ENCODE measurements at regions not wholly inside any gene's neighbourhood (a gene's known extent, or its start where the extent isn't known, plus 50 kb on each side); places are given as distances from the start of the nearest gene placed in this dataset.

GRCh38 chr20:2203436-2203835, 92.4 kb upstream of the TGM3 start:
- H3K4me3 ChIP-seq: no peak overlapping the region
- no peaks in the 10 kb centered on the region for H3K9me3 ChIP-seq
- no peak overlapping the region for H3K27ac ChIP-seq
- peaks cover 4% of the 10 kb centered on the region for H3K4me1 ChIP-seq
- TF ChIP-seq, protein P1, sequence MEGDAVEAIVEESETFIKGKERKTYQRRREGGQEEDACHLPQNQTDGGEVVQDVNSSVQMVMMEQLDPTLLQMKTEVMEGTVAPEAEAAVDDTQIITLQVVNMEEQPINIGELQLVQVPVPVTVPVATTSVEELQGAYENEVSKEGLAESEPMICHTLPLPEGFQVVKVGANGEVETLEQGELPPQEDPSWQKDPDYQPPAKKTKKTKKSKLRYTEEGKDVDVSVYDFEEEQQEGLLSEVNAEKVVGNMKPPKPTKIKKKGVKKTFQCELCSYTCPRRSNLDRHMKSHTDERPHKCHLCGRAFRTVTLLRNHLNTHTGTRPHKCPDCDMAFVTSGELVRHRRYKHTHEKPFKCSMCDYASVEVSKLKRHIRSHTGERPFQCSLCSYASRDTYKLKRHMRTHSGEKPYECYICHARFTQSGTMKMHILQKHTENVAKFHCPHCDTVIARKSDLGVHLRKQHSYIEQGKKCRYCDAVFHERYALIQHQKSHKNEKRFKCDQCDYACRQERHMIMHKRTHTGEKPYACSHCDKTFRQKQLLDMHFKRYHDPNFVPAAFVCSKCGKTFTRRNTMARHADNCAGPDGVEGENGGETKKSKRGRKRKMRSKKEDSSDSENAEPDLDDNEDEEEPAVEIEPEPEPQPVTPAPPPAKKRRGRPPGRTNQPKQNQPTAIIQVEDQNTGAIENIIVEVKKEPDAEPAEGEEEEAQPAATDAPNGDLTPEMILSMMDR (IDR thresholded peaks at IDR 0.05): no peak
- H3K9ac ChIP-seq (ENCODE audit: low read depth in 2 of 2, low read length in 2 of 2): no peak overlapping the region
- DNase-seq: no peak
- H3K27me3 ChIP-seq: peaks cover 8% of the 10 kb centered on the region
- intact Hi-C loops (cut with DNase I): no loop called here
- no peaks in the 10 kb centered on the region for H3K36me3 ChIP-seq

GRCh38 chr20:2204021-2204420, 91.8 kb upstream of the TGM3 start:
- intact Hi-C loops (cut with DNase I): no loop called here
- no peak for DNase-seq
- H3K36me3 ChIP-seq: no peaks in the 10 kb centered on the region
- no peak overlapping the region for H3K9ac ChIP-seq (ENCODE audit: low read depth in 2 of 2, low read length in 2 of 2)
- H3K4me3 ChIP-seq: no peak overlapping the region
- H3K27me3 ChIP-seq: peaks cover 8% of the 10 kb centered on the region
- H3K27ac ChIP-seq: no peak overlapping the region
- TF ChIP-seq, protein P1 (IDR thresholded peaks at IDR 0.05): no peak
- H3K4me1 ChIP-seq: peaks cover 4% of the 10 kb centered on the region
- H3K9me3 ChIP-seq: no peaks in the 10 kb centered on the region

DNA sequence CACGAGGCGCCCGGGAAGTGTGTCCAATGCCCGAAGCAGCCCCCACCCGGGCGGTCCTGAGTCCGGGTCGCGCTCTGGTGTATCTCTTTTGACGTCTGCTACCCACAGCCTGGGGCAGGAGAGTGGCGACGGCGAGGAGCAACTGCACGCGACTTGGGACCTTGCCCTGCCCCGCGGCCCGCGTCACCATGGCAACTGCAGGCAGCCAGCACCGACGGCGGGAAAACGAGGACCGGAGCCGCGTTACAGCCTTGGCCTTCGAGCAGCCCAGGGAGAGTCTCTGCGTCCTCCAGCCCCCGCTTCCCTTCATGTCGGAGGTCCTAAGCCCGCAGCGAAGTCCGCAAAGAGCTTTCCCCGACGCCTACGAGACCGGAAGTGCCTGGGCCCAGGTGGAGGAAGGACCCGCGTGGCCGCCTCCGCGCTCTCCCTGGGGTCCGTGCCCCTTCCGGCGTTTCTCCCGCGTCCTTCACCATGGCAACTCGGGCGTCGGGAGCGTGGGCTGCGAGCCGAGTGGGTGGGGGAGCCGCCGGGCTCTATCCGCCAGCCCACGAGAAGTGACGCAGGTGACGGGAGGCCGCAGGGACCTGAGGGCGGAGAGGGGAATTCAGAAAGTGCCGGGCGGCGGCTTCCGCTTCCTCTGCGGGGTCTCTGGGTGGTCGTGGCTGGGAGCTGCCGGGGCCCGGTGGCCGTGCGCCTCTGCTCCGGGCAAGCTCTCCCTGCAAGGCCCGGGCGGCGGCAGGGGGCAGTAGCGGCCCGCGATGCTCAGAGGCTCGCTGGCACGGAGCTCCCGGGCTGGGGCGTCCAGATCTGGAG, 88.6 kb upstream of the TGM3 start:
- intact Hi-C loops (cut with DNase I): loop anchor here (2.0 to 5.0 kb wide), 2 partner anchors 142 to 245 kb away; no protein-coding TSS in a partner anchor
- TF ChIP-seq, protein P1 (IDR thresholded peaks at IDR 0.05): peak; percentile 72
- Histone ChIP-seq H3K4me1 (peaks cover 4% of the 10 kb centered on the region), H3K4me3 (peak overlapping the region; percentile 76), H3K27ac (no peak overlapping the region), H3K9me3 (no peaks in the 10 kb centered on the region), H3K36me3 (no peaks in the 10 kb centered on the region), H3K27me3 (peaks cover 8% of the 10 kb centered on the region), H3K9ac (ENCODE audit: low read depth in 2 of 2, low read length in 2 of 2) (peak overlapping the region; percentile 51 to 63)
- peak; percentile 83 for DNase-seq

DNA sequence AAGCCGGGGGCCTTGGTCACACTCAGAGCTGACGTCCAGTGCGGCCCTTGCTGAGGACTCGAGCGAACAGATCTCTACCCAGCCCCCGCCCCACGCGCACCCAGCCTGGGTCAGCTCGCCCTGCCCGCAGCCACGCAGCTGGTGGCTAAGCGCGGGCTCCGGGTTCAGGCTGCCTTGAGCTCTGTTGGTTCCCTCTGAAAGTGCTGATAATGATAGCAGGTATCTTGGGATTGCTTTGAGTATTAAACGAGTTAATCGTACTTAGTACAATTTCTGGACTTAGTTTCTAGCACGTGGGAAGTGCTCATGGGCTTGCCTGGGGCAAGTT, 88.1 kb upstream of the TGM3 start:
- TF ChIP-seq, protein P1 (IDR thresholded peaks at IDR 0.05): no peak

DNA sequence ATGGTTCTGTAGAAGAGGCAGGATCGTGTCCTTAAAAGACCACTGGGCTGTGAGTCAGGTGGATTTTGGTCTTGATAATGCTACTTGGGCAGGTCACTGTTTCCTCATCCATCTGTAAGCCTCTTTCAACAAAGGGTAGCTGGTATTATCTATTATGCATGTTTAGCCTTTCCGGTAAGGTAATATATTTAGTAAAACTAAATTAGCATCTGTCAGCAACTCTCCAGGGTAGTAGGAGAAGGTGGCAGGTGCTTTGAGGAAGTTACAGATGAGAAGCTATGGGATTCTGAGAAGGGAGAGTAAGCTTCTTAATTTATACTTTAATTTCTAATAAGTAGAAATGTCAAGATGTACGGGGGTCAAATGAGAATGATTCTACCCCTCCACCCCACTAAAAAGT, 86.9 kb upstream of the TGM3 start:
- TF ChIP-seq, protein P1 (IDR thresholded peaks at IDR 0.05): no peak
- Histone ChIP-seq H3K27me3 (peaks cover 8% of the 10 kb centered on the region), H3K4me1 (peaks cover 4% of the 10 kb centered on the region), H3K36me3 (no peaks in the 10 kb centered on the region), H3K9me3 (no peaks in the 10 kb centered on the region), H3K27ac (no peak overlapping the region), H3K9ac (ENCODE audit: low read depth in 2 of 2, low read length in 2 of 2) (no peak overlapping the region), H3K4me3 (no peak overlapping the region)
- no peak for DNase-seq
- intact Hi-C loops (cut with DNase I): loop anchor here (5.0 kb wide), 1 partner anchor 243 kb away; no protein-coding TSS in a partner anchor

More for the DNA sequence above, 88.1 kb upstream of the TGM3 start:
- Histone ChIP-seq H3K36me3 (no peaks in the 10 kb centered on the region), H3K4me3 (peak overlapping the region; percentile 76), H3K9me3 (no peaks in the 10 kb centered on the region), H3K4me1 (peaks cover 4% of the 10 kb centered on the region), H3K27me3 (peaks cover 8% of the 10 kb centered on the region), H3K27ac (no peak overlapping the region), H3K9ac (ENCODE audit: low read depth in 2 of 2, low read length in 2 of 2) (peak overlapping the region; percentile 19 to 63)
- intact Hi-C loops (cut with DNase I): loop anchor here (2.0 to 5.0 kb wide), 2 partner anchors 141 to 245 kb away; no protein-coding TSS in a partner anchor
- no peak for DNase-seq

All from colonic mucosa (tissue), 4 donors.